K562 (cell line): ENCODE measurements at regions not wholly inside any gene's neighbourhood (a gene's known extent, or its start where the extent isn't known, plus 50 kb on each side); places are given as distances from the start of the nearest gene placed in this dataset.

ENCODE experiments used
- ZC3H4 ChIP-seq: sonication (generic); formaldehyde crosslinking; IDR thresholded peaks from 2 replicates; pipeline ENCODE4 v1.9.0; 2021; ENCODE audit warnings: missing genetic modification reagents, borderline replicate concordance
- TF ChIP-seq, protein P1 (sequence below), 3 experiments: IDR thresholded peaks in 2 of 3; conservative IDR thresholded peaks in 1 of 3; 2 replicates each; pipeline ENCODE4 v1.5.1; 2011 to 2012; ENCODE audit warnings: low read length in 3 of 3, mild to moderate bottlenecking in 3 of 3, control low read depth in 2 of 3, improper control_type of control experiment in 1 of 3, inconsistent platforms in 1 of 3, low read depth in 1 of 3, mixed read lengths in 1 of 3, moderate library complexity in 1 of 3; ENCODE audit not compliant: insufficient read depth in 2 of 3

- TF ChIP-seq ZC3H4 (CRISPR knock-in tag): no peak
- TF ChIP-seq, protein P1, sequence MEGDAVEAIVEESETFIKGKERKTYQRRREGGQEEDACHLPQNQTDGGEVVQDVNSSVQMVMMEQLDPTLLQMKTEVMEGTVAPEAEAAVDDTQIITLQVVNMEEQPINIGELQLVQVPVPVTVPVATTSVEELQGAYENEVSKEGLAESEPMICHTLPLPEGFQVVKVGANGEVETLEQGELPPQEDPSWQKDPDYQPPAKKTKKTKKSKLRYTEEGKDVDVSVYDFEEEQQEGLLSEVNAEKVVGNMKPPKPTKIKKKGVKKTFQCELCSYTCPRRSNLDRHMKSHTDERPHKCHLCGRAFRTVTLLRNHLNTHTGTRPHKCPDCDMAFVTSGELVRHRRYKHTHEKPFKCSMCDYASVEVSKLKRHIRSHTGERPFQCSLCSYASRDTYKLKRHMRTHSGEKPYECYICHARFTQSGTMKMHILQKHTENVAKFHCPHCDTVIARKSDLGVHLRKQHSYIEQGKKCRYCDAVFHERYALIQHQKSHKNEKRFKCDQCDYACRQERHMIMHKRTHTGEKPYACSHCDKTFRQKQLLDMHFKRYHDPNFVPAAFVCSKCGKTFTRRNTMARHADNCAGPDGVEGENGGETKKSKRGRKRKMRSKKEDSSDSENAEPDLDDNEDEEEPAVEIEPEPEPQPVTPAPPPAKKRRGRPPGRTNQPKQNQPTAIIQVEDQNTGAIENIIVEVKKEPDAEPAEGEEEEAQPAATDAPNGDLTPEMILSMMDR (IDR thresholded peaks at IDR 0.05 in 2 of 3, conservative IDR thresholded peaks at IDR 0.05 in 1 of 3; ENCODE audit: insufficient read depth in 2 of 3, low read depth in 1 of 3, low read length in 3 of 3): no peak
Observed at GRCh38 chr16:73923951-73924350, 372.7 kb upstream of the PSMD7 start.
